ENCODE measurements at regions not wholly inside any gene's neighbourhood (a gene's known extent, or its start where the extent isn't known, plus 50 kb on each side); places are given as distances from the start of the nearest gene placed in this dataset.
A peak's percentile ranks its signal among the peaks of the same experiment; 100 is the strongest.

DNA sequence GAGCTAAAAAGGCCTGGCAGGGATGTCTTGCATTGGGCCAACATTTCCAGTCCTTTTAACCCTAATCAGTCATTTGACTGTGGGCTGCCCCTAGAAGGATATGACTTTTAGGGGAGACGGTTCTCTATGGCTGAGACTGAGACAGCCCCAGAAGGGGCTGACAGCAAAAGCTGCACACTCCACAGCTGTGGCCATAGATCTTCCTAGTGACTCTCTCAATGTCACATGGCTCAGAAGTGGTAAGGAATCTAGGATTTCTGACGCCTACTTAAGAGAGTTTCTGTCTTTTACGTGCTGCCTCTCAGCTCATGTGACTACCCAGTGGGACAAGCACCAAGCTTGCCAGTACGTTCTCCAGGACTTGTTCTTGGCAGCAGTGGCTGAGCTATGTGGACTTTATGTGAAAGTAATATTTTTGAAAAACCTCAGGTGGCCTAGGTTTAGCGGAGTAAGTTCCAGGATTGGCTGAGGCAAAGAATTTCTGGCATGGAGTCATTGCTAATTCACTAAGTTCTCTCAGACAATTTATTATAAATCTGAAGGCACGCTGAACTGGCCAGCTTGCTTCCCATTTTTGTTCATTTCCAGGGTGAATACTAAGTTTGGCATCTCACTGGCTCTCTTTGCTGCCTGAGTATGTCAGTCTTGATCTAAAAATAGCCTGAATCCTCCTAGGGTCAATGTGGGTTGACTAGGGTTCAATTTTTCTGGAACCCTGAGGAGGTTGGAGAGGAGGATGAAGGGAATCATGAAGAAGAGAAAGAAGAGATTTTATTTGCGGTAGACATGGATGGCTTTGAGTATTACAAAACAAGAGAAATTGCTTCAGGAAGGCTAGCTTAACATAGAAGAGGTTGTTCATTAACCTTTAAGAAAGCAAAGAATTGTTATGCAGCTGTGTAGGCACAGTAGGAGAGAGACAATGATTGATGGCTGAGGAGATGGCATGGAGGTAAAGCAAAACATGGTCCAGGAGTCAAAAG is 271.8 kb downstream of the AEBP2 start:
- Histone ChIP-seq H3K9me1 (ENCODE audit: insufficient read depth, low read length) (no peaks in the 10 kb centered on the region; the same call in 1 of the 2 replicates), H3K36me3 (ENCODE audit: control insufficient read depth, insufficient read depth, low read length) (no peaks in the 10 kb centered on the region), H3K14ac (replicated peaks; ENCODE audit: low read depth, low read length) (peak overlapping the region; percentile 93), H3K56ac (ENCODE audit: extremely low read depth, insufficient read depth, low read length) (peak overlapping the region; percentile 55), H3K18ac (ENCODE audit: low read depth, low read length) (peak overlapping the region; percentile 91; the same call in 1 of the 2 replicates), H3K23ac (ENCODE audit: low read depth, low read length) (peak overlapping the region; percentile 74), H4K91ac (ENCODE audit: insufficient read depth, low read depth, low read length) (peak overlapping the region; percentile 83), H3K4ac (ENCODE audit: low read depth, low read length) (peak overlapping the region; percentile 91), H2AK5ac (ENCODE audit: low read depth, low read length) (peak overlapping the region; percentile 78), H3K79me1 (ENCODE audit: low read depth in 1 of 2, low read length in 2 of 2) (no peaks in the 10 kb centered on the region; a peak in 1 of 4 replicates), H4K20me1 (ENCODE audit: insufficient read depth, low read length) (no peaks in the 10 kb centered on the region), H3K9ac (ENCODE audit: low read depth, low read length) (no peak overlapping the region), H3K4me2 (ENCODE audit: low read depth, low read length) (no peak overlapping the region), H3K4me3 (ENCODE audit: insufficient read depth, low read depth, low read length) (no peak overlapping the region), H2BK15ac (ENCODE audit: low read depth, low read length) (peak overlapping the region; percentile 91), H2BK5ac (ENCODE audit: low read depth, low read length, poor library complexity, severe bottlenecking) (peak overlapping the region; percentile 99), H2AK9ac (replicated peaks; ENCODE audit: low read depth, low read length, poor library complexity) (peak overlapping the region; percentile 20), H2BK120ac (ENCODE audit: low read depth, low read length) (peak overlapping the region; percentile 97), H3K27me3 (ENCODE audit: control insufficient read depth, insufficient read depth, low read length) (no peaks in the 10 kb centered on the region), H2BK20ac (ENCODE audit: low read depth, low read length) (peak overlapping the region; percentile 95), H2AFZ (replicated peaks; ENCODE audit: low read length, poor library complexity) (no peak overlapping the region), H3K9me3 (ENCODE audit: control insufficient read depth, insufficient read depth, low read length) (peaks cover 8% of the 10 kb centered on the region; the same call in 1 of the 2 replicates), H4K8ac (ENCODE audit: low read depth in 2 of 2, low read length in 2 of 2) (peak overlapping the region; percentile 86 to 88), H3K4me1 (ENCODE audit: control insufficient read depth, insufficient read depth, low read length) (peaks cover 13% of the 10 kb centered on the region), H3K27ac (ENCODE audit: insufficient read depth, low read length) (peak overlapping the region; percentile 45; the same call in 1 of the 2 replicates), H4K5ac (ENCODE audit: low read depth, low read length) (peak overlapping the region; percentile 96; the same call in 1 of the 2 replicates)
- no TSS peak for BruUV-seq (replicated peaks)
- no peak for DNase-seq
- ChIA-PET POLR2A (ENCODE audit: unreplicated experiment) (no interaction called here), CTCF (no interaction called here)
- 80% methylated on average over 2 of the region's 7 CpGs; no CpG with 5 or more reads in 1 of the 2 experiments for WGBS, 2 experiments (ENCODE audit: extremely low coverage in 2 of 2, insufficient read length in 1 of 2)
- no peak for ATAC-seq (ENCODE audit: low read depth)
- dilution Hi-C loops (cut with HindIII; ENCODE audit: low sequenced_read_pairs, unreplicated experiment), result no loop called here
- in situ Hi-C loops (cut with MboI; ENCODE audit: low sequenced_read_pairs), result no loop called here
- intact Hi-C loops (cut with micrococcal nuclease), result no loop called here
- TF ChIP-seq, protein P1, sequence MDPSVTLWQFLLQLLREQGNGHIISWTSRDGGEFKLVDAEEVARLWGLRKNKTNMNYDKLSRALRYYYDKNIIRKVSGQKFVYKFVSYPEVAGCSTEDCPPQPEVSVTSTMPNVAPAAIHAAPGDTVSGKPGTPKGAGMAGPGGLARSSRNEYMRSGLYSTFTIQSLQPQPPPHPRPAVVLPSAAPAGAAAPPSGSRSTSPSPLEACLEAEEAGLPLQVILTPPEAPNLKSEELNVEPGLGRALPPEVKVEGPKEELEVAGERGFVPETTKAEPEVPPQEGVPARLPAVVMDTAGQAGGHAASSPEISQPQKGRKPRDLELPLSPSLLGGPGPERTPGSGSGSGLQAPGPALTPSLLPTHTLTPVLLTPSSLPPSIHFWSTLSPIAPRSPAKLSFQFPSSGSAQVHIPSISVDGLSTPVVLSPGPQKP (IDR thresholded peaks at IDR 0.05; ENCODE audit: borderline replicate concordance, low read depth, low read length), result no peak
- TF ChIP-seq SMC3 (IDR thresholded peaks at IDR 0.05; ENCODE audit: low read depth, low read length) (no peak), MAZ (IDR thresholded peaks at IDR 0.05; ENCODE audit: borderline replicate concordance, low read depth, low read length) (no peak), BHLHE40 (IDR thresholded peaks at IDR 0.05; ENCODE audit: low read depth, low read length) (no peak), POLR2A (IDR thresholded peaks at IDR 0.05; ENCODE audit: low read depth, low read length) (no peak)
